ENCODE measurements at regions not wholly inside any gene's neighbourhood (a gene's known extent, or its start where the extent isn't known, plus 50 kb on each side); places are given as distances from the start of the nearest gene placed in this dataset.

- TF ChIP-seq, protein P1, sequence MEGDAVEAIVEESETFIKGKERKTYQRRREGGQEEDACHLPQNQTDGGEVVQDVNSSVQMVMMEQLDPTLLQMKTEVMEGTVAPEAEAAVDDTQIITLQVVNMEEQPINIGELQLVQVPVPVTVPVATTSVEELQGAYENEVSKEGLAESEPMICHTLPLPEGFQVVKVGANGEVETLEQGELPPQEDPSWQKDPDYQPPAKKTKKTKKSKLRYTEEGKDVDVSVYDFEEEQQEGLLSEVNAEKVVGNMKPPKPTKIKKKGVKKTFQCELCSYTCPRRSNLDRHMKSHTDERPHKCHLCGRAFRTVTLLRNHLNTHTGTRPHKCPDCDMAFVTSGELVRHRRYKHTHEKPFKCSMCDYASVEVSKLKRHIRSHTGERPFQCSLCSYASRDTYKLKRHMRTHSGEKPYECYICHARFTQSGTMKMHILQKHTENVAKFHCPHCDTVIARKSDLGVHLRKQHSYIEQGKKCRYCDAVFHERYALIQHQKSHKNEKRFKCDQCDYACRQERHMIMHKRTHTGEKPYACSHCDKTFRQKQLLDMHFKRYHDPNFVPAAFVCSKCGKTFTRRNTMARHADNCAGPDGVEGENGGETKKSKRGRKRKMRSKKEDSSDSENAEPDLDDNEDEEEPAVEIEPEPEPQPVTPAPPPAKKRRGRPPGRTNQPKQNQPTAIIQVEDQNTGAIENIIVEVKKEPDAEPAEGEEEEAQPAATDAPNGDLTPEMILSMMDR (IDR thresholded peaks at IDR 0.05), result no peak
- TF ChIP-seq POLR2A (IDR thresholded peaks at IDR 0.05) (no peak), EP300 (IDR thresholded peaks at IDR 0.05; ENCODE audit: low read depth) (no peak), POLR2AphosphoS5 (IDR thresholded peaks at IDR 0.05) (no peak)
Observed at GRCh38 chr12:34210689-34211530, 188.6 kb downstream of the ALG10 start.
